ENCODE measurements at regions not wholly inside any gene's neighbourhood (a gene's known extent, or its start where the extent isn't known, plus 50 kb on each side); places are given as distances from the start of the nearest gene placed in this dataset.
"Not testable (repeated sequence)": the region's sequence is repeated elsewhere in the genome, so short reads cannot be mapped to it uniquely, and the experiment has no call there.

GRCh38 chr6:168841609-168842278 is 400.8 kb downstream of the SMOC2 start:
- DNase-seq, result no peak

GRCh38 chr6:168840932-168841331 is 399.9 kb downstream of the SMOC2 start:
- DNase-seq, result not testable (repeated sequence)

GRCh38 chr6:168840299-168840698 is 399.3 kb downstream of the SMOC2 start:
- not testable (repeated sequence) for DNase-seq

GRCh38 chr6:168838037-168838399 is 397.0 kb downstream of the SMOC2 start:
- no peak for DNase-seq

- DNase-seq, result no peak
Measured at GRCh38 chr6:168837254-168838036, 396.5 kb downstream of the SMOC2 start.

- DNase-seq, result no peak
Measured at GRCh38 chr6:168835991-168836390, 395.0 kb downstream of the SMOC2 start.

- no peak for DNase-seq
Measured at GRCh38 chr6:168834801-168835200, 393.8 kb downstream of the SMOC2 start.

GRCh38 chr6:168834042-168834587 is 393.1 kb downstream of the SMOC2 start:
- DNase-seq, result no peak

- no peak for DNase-seq
Measured at GRCh38 chr6:168828800-168829199, 387.8 kb downstream of the SMOC2 start.

- no peak for DNase-seq
Measured at GRCh38 chr6:168828035-168828434, 387.1 kb downstream of the SMOC2 start.

- DNase-seq, result no peak
Measured at GRCh38 chr6:168827586-168827871, 386.5 kb downstream of the SMOC2 start.

GRCh38 chr6:168826726-168827585 is 386.0 kb downstream of the SMOC2 start:
- no peak for DNase-seq

GRCh38 chr6:168826078-168826390 is 385.1 kb downstream of the SMOC2 start:
- no peak for DNase-seq

GRCh38 chr6:168825226-168826077 is 384.5 kb downstream of the SMOC2 start:
- DNase-seq, result no peak

- no peak for DNase-seq
Measured at GRCh38 chr6:168823397-168824212, 382.6 kb downstream of the SMOC2 start.

- no peak for DNase-seq
Measured at GRCh38 chr6:168822376-168822775, 381.4 kb downstream of the SMOC2 start.

- no peak for DNase-seq
Measured at GRCh38 chr6:168819546-168819945, 378.6 kb downstream of the SMOC2 start.

GRCh38 chr6:168817558-168818159 is 376.7 kb downstream of the SMOC2 start:
- no peak for DNase-seq

GRCh38 chr6:168815229-168815628 is 374.2 kb downstream of the SMOC2 start:
- DNase-seq, result no peak

GRCh38 chr6:168808232-168808631 is 367.2 kb downstream of the SMOC2 start:
- DNase-seq, result no peak

- DNase-seq, result no peak
Measured at GRCh38 chr6:168804331-168804730, 363.3 kb downstream of the SMOC2 start.

Measured in stimulated activated CD4-positive, alpha-beta T cell treated with anti-CD3 and anti-CD28 coated beads, Interleukin-12 subunit alpha, Interleukin-12 subunit beta, amount 100 ng/mL, for 4 hours (primary cell).